Activated CD4-positive, alpha-beta memory T cell treated with anti-CD3 and anti-CD28 coated beads for 36 hours (primary cell): ENCODE measurements at regions not wholly inside any gene's neighbourhood (a gene's known extent, or its start where the extent isn't known, plus 50 kb on each side); places are given as distances from the start of the nearest gene placed in this dataset.

Experiments
- CTCF ChIA-PET: fragments of 350-600 bp; sonication (Branson Sonifier 250); formaldehyde crosslinking; loops from one replicate; lab custom pipeline; 2021; ENCODE audit warnings: antibody characterized with exemption, inconsistent platforms; lab: Charles Lee
- POLR2A ChIA-PET: fragments of 350-600 bp; sonication (Branson Sonifier 250); formaldehyde crosslinking; loops from one replicate; lab custom pipeline; 2021; ENCODE audit warnings: antibody characterized with exemption; lab: Charles Lee
- DNase-seq: peaks from one replicate; pipeline ENCODE4 v3.0.0-alpha.2; 2020
- H3K27ac Mint-ChIP-seq: one replicate; pipeline ENCODE4 v1.8.0; 2021; ENCODE audit warnings: mixed read lengths
- H3K27me3 Mint-ChIP-seq: one replicate; pipeline ENCODE4 v1.8.0; 2021; ENCODE audit warnings: mixed read lengths
- H3K36me3 Mint-ChIP-seq: one replicate; pipeline ENCODE4 v1.8.0; 2021; ENCODE audit warnings: mixed read lengths
- H3K4me1 Mint-ChIP-seq: one replicate; pipeline ENCODE4 v1.8.0; 2021; ENCODE audit warnings: low read depth, mixed read lengths
- H3K4me3 Mint-ChIP-seq: one replicate; pipeline ENCODE4 v1.8.0; 2021; ENCODE audit warnings: mild to moderate bottlenecking, mixed read lengths
- H3K9me3 Mint-ChIP-seq: one replicate; pipeline ENCODE4 v1.8.0; 2021; ENCODE audit warnings: mixed read lengths
- intact Hi-C: fragments of 100-400 bp; cut with micrococcal nuclease; formaldehyde crosslinking; loops from one replicate; pipeline ENCODE4 v1.15.1; 2023

GRCh38 chr3:29090912-29091597, 189.8 kb upstream of the RBMS3 start:
- peaks cover 24% of the 10 kb centered on the region for H3K9me3 Mint-ChIP-seq
- no peak overlapping the region for H3K27ac Mint-ChIP-seq
- no peaks in the 10 kb centered on the region for H3K36me3 Mint-ChIP-seq
- CTCF ChIA-PET = no interaction called here
- H3K27me3 Mint-ChIP-seq = no peaks in the 10 kb centered on the region
- intact Hi-C loops = loop anchor here (2.0 kb wide), 1 partner anchor 64 kb away; no protein-coding TSS in a partner anchor
- no peak overlapping the region for H3K4me3 Mint-ChIP-seq
- POLR2A ChIA-PET = no interaction called here
- DNase-seq = no peak
- H3K4me1 Mint-ChIP-seq = no peaks in the 10 kb centered on the region

GRCh38 chr3:29091599-29092189, 189.2 kb upstream of the RBMS3 start:
- no peak for DNase-seq
- Mint-ChIP-seq H3K9me3 (peaks cover 28% of the 10 kb centered on the region), H3K36me3 (no peaks in the 10 kb centered on the region), H3K27me3 (no peaks in the 10 kb centered on the region), H3K27ac (no peak overlapping the region), H3K4me3 (no peak overlapping the region), H3K4me1 (no peaks in the 10 kb centered on the region)
- ChIA-PET CTCF (no interaction called here), POLR2A (no interaction called here)
- intact Hi-C loops = loop anchor here (2.0 kb wide), 1 partner anchor 65 kb away; no protein-coding TSS in a partner anchor

- no peaks in the 10 kb centered on the region for H3K36me3 Mint-ChIP-seq
- no peaks in the 10 kb centered on the region for H3K27me3 Mint-ChIP-seq
- DNase-seq = no peak
- CTCF ChIA-PET = no interaction called here
- H3K4me1 Mint-ChIP-seq = no peaks in the 10 kb centered on the region
- no peak overlapping the region for H3K4me3 Mint-ChIP-seq
- H3K27ac Mint-ChIP-seq = no peak overlapping the region
- POLR2A ChIA-PET = no interaction called here
- H3K9me3 Mint-ChIP-seq = peaks cover 34% of the 10 kb centered on the region
- intact Hi-C loops = no loop called here
Observed at GRCh38 chr3:29092348-29092747, 188.5 kb upstream of the RBMS3 start.

- intact Hi-C loops = no loop called here
- ChIA-PET CTCF (no interaction called here), POLR2A (no interaction called here)
- Mint-ChIP-seq H3K4me3 (no peak overlapping the region), H3K27me3 (no peaks in the 10 kb centered on the region), H3K9me3 (peaks cover 31% of the 10 kb centered on the region), H3K36me3 (no peaks in the 10 kb centered on the region), H3K27ac (no peak overlapping the region), H3K4me1 (no peaks in the 10 kb centered on the region)
- DNase-seq = no peak
Observed at GRCh38 chr3:29099296-29099695, 181.6 kb upstream of the RBMS3 start.

- H3K27ac Mint-ChIP-seq = no peak overlapping the region
- no peak overlapping the region for H3K4me3 Mint-ChIP-seq
- no peaks in the 10 kb centered on the region for H3K36me3 Mint-ChIP-seq
- no peaks in the 10 kb centered on the region for H3K4me1 Mint-ChIP-seq
- CTCF ChIA-PET = no interaction called here
- DNase-seq = no peak
- intact Hi-C loops = no loop called here
- H3K9me3 Mint-ChIP-seq = peaks cover 27% of the 10 kb centered on the region
- H3K27me3 Mint-ChIP-seq = no peaks in the 10 kb centered on the region
- POLR2A ChIA-PET = no interaction called here
Observed at GRCh38 chr3:29099775-29100174, 181.1 kb upstream of the RBMS3 start.

- POLR2A ChIA-PET = no interaction called here
- CTCF ChIA-PET = no interaction called here
- no peaks in the 10 kb centered on the region for H3K4me1 Mint-ChIP-seq
- H3K36me3 Mint-ChIP-seq = no peaks in the 10 kb centered on the region
- intact Hi-C loops = no loop called here
- H3K27ac Mint-ChIP-seq = no peak overlapping the region
- DNase-seq = no peak
- no peaks in the 10 kb centered on the region for H3K27me3 Mint-ChIP-seq
- peaks cover 25% of the 10 kb centered on the region for H3K9me3 Mint-ChIP-seq
- no peak overlapping the region for H3K4me3 Mint-ChIP-seq
Observed at GRCh38 chr3:29100292-29100691, 180.6 kb upstream of the RBMS3 start.

- Mint-ChIP-seq H3K9me3 (peaks cover 6% of the 10 kb centered on the region), H3K4me1 (no peaks in the 10 kb centered on the region), H3K4me3 (no peak overlapping the region), H3K27me3 (no peaks in the 10 kb centered on the region), H3K36me3 (no peaks in the 10 kb centered on the region), H3K27ac (no peak overlapping the region)
- CTCF ChIA-PET = no interaction called here
- intact Hi-C loops = no loop called here
- DNase-seq = no peak
- POLR2A ChIA-PET = no interaction called here
Observed at GRCh38 chr3:29128001-29128400, 152.9 kb upstream of the RBMS3 start.

GRCh38 chr3:29137601-29138000, 143.3 kb upstream of the RBMS3 start:
- H3K36me3 Mint-ChIP-seq = no peaks in the 10 kb centered on the region
- intact Hi-C loops = loop anchor here (1.0 kb wide), 1 partner anchor 12 kb away; no protein-coding TSS in a partner anchor
- peaks cover 3% of the 10 kb centered on the region for H3K4me1 Mint-ChIP-seq
- ChIA-PET POLR2A (no interaction called here), CTCF (no interaction called here)
- no peak overlapping the region for H3K4me3 Mint-ChIP-seq
- DNase-seq = peak; percentile 33
- no peaks in the 10 kb centered on the region for H3K27me3 Mint-ChIP-seq
- H3K27ac Mint-ChIP-seq = no peak overlapping the region
- peaks cover under 1% of the 10 kb centered on the region for H3K9me3 Mint-ChIP-seq

GRCh38 chr3:29138171-29138570, 142.7 kb upstream of the RBMS3 start:
- POLR2A ChIA-PET = no interaction called here
- no peak for DNase-seq
- Mint-ChIP-seq H3K27ac (no peak overlapping the region), H3K36me3 (no peaks in the 10 kb centered on the region), H3K9me3 (no peaks in the 10 kb centered on the region), H3K4me3 (no peak overlapping the region), H3K27me3 (no peaks in the 10 kb centered on the region), H3K4me1 (peaks cover 3% of the 10 kb centered on the region)
- intact Hi-C loops = no loop called here
- CTCF ChIA-PET = no interaction called here

- Mint-ChIP-seq H3K4me1 (peaks cover 3% of the 10 kb centered on the region), H3K9me3 (no peaks in the 10 kb centered on the region), H3K27me3 (no peaks in the 10 kb centered on the region), H3K4me3 (no peak overlapping the region), H3K27ac (no peak overlapping the region), H3K36me3 (no peaks in the 10 kb centered on the region)
- ChIA-PET CTCF (no interaction called here), POLR2A (no interaction called here)
- DNase-seq = no peak
- intact Hi-C loops = no loop called here
Observed at GRCh38 chr3:29140666-29141065, 140.2 kb upstream of the RBMS3 start.

GRCh38 chr3:29141197-29141917, 139.5 kb upstream of the RBMS3 start:
- no peak overlapping the region for H3K27ac Mint-ChIP-seq
- no peak overlapping the region for H3K4me3 Mint-ChIP-seq
- H3K9me3 Mint-ChIP-seq = no peaks in the 10 kb centered on the region
- DNase-seq = no peak
- ChIA-PET POLR2A (no interaction called here), CTCF (no interaction called here)
- no peaks in the 10 kb centered on the region for H3K27me3 Mint-ChIP-seq
- no peaks in the 10 kb centered on the region for H3K36me3 Mint-ChIP-seq
- peaks cover 3% of the 10 kb centered on the region for H3K4me1 Mint-ChIP-seq
- intact Hi-C loops = no loop called here

- Mint-ChIP-seq H3K36me3 (no peaks in the 10 kb centered on the region), H3K9me3 (no peaks in the 10 kb centered on the region), H3K27ac (no peak overlapping the region), H3K4me3 (no peak overlapping the region), H3K4me1 (peaks cover 3% of the 10 kb centered on the region), H3K27me3 (no peaks in the 10 kb centered on the region)
- intact Hi-C loops = no loop called here
- POLR2A ChIA-PET = no interaction called here
- DNase-seq = no peak
- CTCF ChIA-PET = no interaction called here
Observed at GRCh38 chr3:29141918-29142275, 139.0 kb upstream of the RBMS3 start.
